ENCODE measurements at regions not wholly inside any gene's neighbourhood (a gene's known extent, or its start where the extent isn't known, plus 50 kb on each side); places are given as distances from the start of the nearest gene placed in this dataset.

- H4K20me1 ChIP-seq (ENCODE audit: insufficient read depth): no peaks in the 10 kb centered on the region
- H3K4me1 ChIP-seq (ENCODE audit: low read depth, poor library complexity, severe bottlenecking): no peaks in the 10 kb centered on the region
- H3K27ac ChIP-seq: no peak overlapping the region
- H3K4me3 ChIP-seq (IDR thresholded peaks at IDR 0.05; ENCODE audit: insufficient read depth, low read depth, low read length): no peak overlapping the region
- no peaks in the 10 kb centered on the region for H3K79me2 ChIP-seq (ENCODE audit: insufficient read depth, low read depth)
- no peaks in the 10 kb centered on the region for H3K27me3 ChIP-seq (ENCODE audit: insufficient read depth, low read depth)
- TF ChIP-seq CTCF (conservative IDR thresholded peaks at IDR 0.05; ENCODE audit: low read depth, low read length): no peak
- H3K9ac ChIP-seq: no peak overlapping the region
- H3K4me2 ChIP-seq: no peak overlapping the region
- H3K36me3 ChIP-seq (ENCODE audit: insufficient read depth): no peaks in the 10 kb centered on the region
- no peak overlapping the region for H2AFZ ChIP-seq (ENCODE audit: low read depth)
Observed at GRCh38 chr13:23488442-23488841, 54.9 kb upstream of the SACS start.

GRCh38 chr13:23496255-23496654 lies 62.8 kb upstream of the SACS start:
- Histone ChIP-seq H3K27ac (no peak overlapping the region), H3K4me2 (no peak overlapping the region), H3K4me3 (IDR thresholded peaks at IDR 0.05; ENCODE audit: insufficient read depth, low read depth, low read length) (no peak overlapping the region), H3K9ac (no peak overlapping the region), H3K36me3 (ENCODE audit: insufficient read depth) (no peaks in the 10 kb centered on the region), H3K27me3 (ENCODE audit: insufficient read depth, low read depth) (no peaks in the 10 kb centered on the region), H2AFZ (ENCODE audit: low read depth) (no peak overlapping the region), H3K4me1 (ENCODE audit: low read depth, poor library complexity, severe bottlenecking) (no peaks in the 10 kb centered on the region), H4K20me1 (ENCODE audit: insufficient read depth) (no peaks in the 10 kb centered on the region), H3K79me2 (ENCODE audit: insufficient read depth, low read depth) (no peaks in the 10 kb centered on the region)
- TF ChIP-seq CTCF (conservative IDR thresholded peaks at IDR 0.05; ENCODE audit: low read depth, low read length): no peak

GRCh38 chr13:23497191-23497590 lies 63.7 kb upstream of the SACS start:
- no peaks in the 10 kb centered on the region for H3K36me3 ChIP-seq (ENCODE audit: insufficient read depth)

GRCh38 chr13:23500849-23501248 lies 67.3 kb upstream of the SACS start:
- Histone ChIP-seq H3K4me2 (no peak overlapping the region), H3K4me3 (IDR thresholded peaks at IDR 0.05; ENCODE audit: insufficient read depth, low read depth, low read length) (no peak overlapping the region), H3K9ac (no peak overlapping the region), H3K4me1 (ENCODE audit: low read depth, poor library complexity, severe bottlenecking) (no peaks in the 10 kb centered on the region), H3K27ac (no peak overlapping the region), H4K20me1 (ENCODE audit: insufficient read depth) (no peaks in the 10 kb centered on the region), H2AFZ (ENCODE audit: low read depth) (no peak overlapping the region), H3K79me2 (ENCODE audit: insufficient read depth, low read depth) (no peaks in the 10 kb centered on the region), H3K36me3 (ENCODE audit: insufficient read depth) (no peaks in the 10 kb centered on the region), H3K27me3 (ENCODE audit: insufficient read depth, low read depth) (no peaks in the 10 kb centered on the region)
- TF ChIP-seq CTCF (conservative IDR thresholded peaks at IDR 0.05; ENCODE audit: low read depth, low read length): no peak

More at GRCh38 chr13:23497191-23497590, 63.7 kb upstream of the SACS start:
- H3K79me2 ChIP-seq (ENCODE audit: insufficient read depth, low read depth): no peaks in the 10 kb centered on the region
- H2AFZ ChIP-seq (ENCODE audit: low read depth): no peak overlapping the region
- H3K9ac ChIP-seq: no peak overlapping the region
- no peaks in the 10 kb centered on the region for H4K20me1 ChIP-seq (ENCODE audit: insufficient read depth)
- H3K27me3 ChIP-seq (ENCODE audit: insufficient read depth, low read depth): no peaks in the 10 kb centered on the region
- no peak for TF ChIP-seq CTCF (conservative IDR thresholded peaks at IDR 0.05; ENCODE audit: low read depth, low read length)
- no peak overlapping the region for H3K4me3 ChIP-seq (IDR thresholded peaks at IDR 0.05; ENCODE audit: insufficient read depth, low read depth, low read length)
- no peak overlapping the region for H3K4me2 ChIP-seq
- no peak overlapping the region for H3K27ac ChIP-seq
- H3K4me1 ChIP-seq (ENCODE audit: low read depth, poor library complexity, severe bottlenecking): no peaks in the 10 kb centered on the region
